HG02610 (cell line): ENCODE measurements at regions not wholly inside any gene's neighbourhood (a gene's known extent, or its start where the extent isn't known, plus 50 kb on each side); places are given as distances from the start of the nearest gene placed in this dataset.
A peak's percentile ranks its signal among the peaks of the same experiment; 100 is the strongest.

Experiments
- ATAC-seq: cut with Tn5 transposase; IDR thresholded peaks from one replicate; pipeline ENCODE4 v1.9.1; 2021; ENCODE audit warnings: mild to moderate bottlenecking, moderate library complexity; ENCODE audit not compliant: unreplicated experiment

DNA sequence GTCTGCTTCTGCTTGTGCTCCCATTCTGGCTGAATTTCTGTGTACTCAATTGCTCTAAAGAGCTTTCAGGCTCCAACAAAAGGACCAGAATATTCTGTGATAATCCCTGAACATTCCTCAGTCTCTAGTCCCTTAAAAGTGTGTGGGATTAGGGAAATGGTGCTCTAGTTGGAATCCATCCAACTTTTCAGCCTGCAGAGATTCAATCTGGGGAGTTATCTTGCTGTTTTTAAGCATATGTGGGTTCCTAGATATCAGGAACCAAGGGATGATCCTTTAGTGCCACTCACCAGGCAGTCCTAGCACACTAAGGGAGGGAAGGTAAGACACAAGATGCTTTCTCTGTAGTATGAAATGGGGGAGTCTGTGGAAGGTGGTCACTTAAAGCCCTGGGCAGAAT lies 140.3 kb upstream of the SLC1A4 start:
- ATAC-seq = no peak

DNA sequence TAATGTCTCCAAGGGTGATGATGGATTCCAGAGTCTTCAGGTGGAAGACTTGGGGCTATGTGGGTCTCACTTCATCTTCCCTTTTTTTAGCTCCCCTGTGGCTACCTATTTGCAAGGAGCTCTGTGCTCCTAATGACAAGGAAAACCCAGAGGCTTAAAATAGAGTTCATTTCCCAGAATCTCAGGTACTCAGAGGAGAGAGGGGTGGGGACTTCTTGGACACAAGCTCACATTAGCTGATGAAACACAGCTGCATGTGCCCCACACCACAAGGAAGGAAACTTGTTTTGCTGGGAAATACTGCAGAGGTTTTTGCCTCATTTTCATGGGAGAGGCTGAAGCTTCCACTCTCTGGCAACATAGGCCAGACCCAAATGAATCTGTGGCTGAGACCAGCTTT lies 138.6 kb upstream of the SLC1A4 start:
- ATAC-seq = no peak

DNA sequence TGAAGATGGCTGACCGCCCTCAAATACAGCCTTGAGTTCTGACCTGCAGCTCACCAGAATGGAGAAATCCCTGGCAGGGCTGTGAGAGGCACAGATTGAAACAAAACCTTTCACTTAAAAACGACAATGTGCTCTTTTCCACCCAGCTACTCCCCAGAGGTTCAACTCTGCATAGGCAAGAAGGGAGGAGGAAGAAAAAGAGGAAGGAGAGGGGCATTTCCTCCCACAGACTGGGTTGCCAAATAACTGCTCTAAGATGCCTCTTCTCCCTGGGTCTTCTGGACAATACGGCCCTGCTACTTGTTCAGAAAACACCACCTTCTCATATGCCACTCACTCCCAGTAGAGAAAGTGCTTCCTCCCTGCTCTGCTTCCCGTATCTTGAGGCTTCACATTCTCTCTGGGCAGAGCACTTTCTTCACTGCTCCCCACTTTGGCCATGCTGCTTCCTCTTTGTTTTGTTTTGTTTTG lies 136.4 kb upstream of the SLC1A4 start:
- no peak for ATAC-seq

DNA sequence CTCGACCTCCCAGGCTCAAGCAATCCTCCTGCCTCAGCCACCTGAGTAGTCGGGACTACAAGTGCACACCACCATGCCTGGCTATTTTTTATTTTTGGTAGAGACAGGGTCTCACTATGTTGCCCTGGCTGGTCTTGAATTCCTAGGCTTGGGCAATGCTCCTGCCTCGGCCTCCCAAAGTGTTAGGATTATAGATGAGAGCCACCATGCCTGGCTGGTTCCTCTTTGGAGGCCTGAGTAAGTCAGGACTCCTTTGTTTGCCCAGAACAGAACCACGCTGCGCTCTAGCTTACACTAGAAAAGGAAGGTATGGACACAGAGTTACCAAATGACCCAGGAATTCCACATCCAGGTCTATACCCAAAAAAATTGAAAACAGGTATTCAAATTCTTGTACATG lies 135.9 kb upstream of the SLC1A4 start:
- no peak for ATAC-seq

DNA sequence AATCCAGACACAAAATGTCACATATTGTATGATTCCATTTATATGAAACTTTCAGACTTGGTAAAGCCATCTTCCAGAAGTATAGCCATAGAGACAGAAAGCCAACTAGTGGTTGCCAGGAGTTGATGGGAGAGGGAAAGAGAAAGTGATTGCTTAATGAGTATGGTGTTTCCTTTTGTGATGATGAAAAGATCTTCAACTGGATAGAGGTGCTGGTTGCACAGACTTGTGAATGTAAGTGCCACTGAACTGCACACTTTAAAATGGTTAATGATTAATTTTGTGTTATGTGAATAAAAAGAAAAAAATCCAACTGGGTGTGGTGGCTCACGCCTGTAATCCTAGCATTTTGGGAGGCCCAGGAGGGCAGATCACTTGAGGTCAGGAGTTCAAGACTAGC lies 135.3 kb upstream of the SLC1A4 start:
- no peak for ATAC-seq

DNA sequence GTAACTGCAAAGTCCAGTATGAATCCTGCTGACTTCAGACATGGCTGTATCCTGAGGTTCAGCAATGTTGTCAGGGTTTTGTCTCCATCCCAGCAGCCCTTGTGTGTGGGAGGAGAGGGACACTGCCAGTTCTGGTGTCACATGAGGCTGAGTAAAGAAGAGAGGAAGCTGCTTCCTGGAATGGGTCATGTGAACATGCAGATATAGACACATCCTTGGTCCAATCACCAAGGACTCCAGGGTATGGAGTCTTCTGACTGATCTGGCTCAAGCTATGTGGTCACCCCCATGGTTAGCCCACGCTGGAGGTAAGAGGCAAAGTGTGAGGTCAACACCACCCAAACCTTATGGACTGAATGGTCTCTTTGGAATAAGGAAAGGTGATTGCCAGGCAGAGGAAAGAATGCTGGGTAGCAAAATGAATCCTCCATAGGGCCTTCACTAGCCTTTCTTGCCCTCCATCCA lies 134.4 kb upstream of the SLC1A4 start:
- ATAC-seq = no peak

DNA sequence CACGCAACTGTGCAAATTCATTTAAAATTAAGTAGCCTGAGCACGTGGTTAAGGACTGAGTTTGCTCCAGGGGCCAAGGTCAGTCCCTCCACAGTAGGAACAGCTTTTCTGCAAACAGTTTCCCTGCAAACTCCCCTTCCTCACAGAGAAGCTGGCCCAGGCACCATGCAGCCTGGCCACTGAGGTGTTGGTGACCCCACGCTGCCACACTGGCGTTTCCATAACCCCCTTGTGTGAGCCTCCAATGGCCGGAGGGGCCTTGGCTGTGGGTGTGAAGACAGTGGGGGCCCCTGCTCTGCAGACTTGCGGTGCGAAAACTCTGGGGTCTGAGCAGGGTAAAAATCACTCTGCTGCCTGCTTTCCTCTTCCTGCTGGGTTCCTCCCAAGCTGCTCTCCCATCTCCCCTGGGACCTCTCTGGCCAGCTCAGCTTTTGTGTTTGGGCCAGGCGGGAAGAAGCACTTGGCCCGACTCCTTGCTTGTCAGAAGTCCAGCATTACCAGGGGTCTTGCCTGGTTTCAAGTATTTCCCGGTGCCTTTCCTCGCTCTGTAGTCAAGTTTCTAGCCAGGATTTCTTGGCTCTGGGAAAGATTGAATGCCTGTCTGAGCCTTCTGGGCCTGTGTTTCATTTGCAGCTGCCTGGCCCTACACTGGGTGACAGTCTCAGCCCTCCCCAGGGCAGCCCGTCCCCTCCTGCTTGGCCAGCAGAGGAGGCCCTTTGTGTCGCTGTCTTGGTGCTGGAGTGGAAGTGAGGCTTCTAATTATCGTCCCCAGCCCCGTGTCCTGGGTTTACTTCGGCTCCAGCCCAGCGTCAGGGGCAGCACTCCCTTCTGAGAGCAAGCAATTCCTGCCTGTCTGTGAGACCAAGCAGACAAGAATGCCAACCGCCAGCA lies 131.4 kb upstream of the SLC1A4 start:
- no peak for ATAC-seq

DNA sequence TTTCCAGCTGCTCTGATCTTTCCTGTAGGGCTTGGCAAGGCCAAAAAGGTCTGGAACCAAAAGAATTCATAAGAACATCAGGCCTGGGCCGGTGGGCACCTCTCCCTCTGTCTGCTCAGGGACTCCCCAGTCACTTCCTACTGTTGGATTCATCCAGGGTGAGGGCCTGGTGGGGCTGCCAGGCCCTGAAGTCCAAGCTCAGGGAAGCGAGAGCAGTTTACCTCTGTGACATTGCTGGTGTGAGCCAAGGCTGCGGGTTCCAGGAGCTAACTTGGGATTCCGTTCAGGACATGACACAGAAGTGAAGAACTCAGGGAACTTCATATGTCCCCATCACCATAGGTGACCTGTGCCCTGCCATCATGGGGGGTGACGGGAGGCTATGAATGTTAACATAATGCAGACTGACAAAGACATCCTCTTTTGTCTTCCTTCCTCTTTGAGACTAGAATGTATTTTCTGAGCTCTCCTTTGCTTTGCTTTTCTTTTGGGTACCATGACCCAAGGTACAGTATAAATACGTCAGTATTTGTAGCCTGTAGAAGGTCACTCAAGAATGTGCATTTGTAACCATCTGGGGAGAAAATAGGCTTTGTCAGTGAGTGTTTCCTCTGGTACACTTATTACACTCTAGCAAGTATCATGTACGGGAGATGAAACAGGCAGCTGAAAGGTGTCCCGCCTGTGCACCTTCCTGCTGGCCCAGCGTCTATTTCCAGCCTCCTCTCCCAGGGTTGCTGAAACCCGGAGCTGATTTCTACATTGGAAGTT lies 130.5 kb upstream of the SLC1A4 start:
- no peak for ATAC-seq

DNA sequence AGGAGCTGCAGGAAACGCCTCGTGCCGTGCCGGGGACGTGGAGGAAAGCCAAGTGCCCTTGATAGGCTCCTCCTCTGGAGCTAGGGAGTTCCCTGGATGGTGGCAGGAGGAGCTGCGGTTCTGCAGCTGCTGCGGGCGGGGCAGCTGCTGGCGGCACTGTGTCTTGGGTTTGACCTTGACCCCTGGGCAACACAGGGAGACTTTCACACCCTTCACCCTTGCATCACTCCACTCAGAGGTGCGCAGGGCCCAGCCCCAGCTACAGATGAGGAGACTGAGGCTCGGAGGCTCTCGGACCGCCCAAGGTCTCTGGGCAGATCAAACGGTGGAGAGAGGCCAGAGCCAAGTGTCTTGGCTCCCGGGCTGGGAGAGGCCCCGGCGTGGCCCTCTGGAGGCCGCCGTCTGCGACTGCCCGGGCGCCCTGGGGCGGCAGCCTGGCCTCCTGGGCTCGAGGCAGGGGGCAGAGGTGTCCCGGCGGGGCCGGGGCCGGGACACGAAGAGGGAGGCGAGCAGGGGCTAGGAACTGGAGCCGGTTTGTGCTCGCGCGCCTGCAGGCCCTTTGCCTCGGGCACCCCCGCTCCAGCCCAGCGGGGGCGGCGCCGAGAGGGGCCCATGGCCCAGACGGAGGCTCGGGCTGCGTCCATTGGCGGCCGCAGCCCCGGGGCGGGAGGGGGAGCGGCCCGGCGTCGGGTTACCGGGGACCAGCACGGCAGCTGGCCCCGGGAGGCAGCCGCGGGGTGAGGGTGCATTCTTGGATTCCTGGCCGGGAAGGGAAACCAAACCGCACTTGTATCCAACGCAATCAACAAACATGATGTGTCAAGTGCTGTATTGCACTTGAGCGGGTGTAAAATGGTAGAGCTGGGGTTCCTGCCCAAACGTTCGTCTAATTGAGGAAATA lies 129.6 kb upstream of the SLC1A4 start:
- no peak for ATAC-seq

DNA sequence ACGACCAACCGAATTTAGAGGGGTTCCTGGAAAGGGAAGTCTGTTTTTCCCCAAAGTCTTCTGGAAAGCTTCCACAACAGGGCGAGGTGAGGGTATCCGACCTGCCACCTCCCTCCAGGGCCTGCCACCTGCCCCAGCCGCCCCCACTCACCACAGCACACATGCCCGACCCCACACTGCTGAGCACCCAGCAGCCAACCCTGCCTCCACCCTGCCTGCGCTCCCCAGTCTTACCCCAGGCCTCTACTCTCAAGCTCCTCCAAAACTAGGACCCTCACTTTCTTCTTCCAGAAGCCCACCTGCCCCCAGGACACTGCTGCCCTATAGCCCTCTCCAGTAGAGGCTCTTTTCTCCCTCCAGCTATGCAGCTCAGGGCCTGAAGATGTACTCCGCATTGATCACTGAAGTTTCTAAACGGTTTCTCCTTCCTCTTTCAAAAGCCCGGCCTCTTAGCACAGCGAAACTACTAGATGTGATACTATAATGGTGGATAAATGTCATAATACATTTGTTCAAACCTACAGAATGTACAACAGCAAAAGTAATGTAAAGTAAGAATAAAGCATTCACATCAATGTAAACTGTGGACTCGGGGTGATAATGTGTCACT lies 128.8 kb upstream of the SLC1A4 start:
- no peak for ATAC-seq

DNA sequence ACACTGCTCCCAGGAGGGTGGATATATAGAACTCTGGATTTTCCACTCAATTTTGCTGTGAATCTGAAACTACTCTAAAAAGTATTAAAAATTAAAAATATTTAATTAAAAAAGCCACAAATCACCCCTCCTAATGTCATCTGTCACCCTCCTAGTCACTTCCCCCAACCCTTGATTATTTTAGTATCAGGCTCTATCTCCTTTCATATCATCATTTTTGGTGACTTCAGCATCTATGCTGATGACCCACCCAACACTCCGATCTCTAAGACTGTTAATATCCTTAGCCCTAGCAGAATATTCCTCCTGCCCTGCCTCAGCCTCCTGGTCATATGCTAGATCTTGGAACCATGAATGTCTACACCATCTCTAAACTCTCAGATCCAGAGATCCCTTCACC lies 128.3 kb upstream of the SLC1A4 start:
- ATAC-seq = no peak

DNA sequence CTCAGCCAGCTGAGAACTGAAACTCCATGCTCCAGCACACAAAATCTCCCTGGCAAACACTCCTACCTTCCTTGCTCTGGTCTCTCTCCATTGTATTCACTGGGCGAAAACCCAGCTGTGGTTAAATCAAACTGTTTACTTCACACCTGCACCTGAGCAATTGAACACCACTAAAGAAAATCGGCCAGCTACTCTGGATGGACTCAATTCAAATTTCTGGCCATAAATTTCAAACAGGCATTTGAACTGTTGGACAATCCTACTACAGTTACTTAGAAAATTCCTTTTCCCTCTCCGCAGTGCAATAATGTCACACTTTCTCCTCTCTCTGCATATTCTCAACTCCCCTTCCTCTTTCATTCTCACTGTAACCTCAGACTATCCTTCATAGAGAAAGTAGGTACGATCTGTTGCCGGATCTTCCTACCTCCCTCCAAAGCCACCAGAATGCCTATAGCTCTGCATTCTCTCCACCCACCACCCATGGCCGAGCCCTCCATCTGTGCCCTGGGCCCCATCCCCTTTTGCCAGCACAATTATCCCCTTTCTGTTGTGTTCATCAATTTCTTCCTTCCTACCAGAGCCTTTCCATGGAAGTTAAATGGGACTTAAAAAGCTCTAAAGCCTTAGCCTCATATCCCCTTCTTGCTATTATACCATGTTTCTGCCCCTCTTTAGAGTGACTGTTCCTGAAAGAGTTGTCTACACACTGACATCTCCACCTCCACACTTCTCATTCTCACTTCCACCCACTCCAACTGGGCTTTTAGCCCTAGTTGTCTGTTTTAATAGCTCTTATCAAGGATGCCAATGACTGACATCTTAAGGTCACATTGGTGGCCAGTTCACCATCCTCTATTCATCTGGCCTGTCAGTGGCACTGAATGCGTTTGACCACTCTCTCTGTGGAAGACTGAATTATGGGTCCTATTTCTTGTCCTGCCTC lies 127.5 kb upstream of the SLC1A4 start:
- ATAC-seq = peak; percentile 25

DNA sequence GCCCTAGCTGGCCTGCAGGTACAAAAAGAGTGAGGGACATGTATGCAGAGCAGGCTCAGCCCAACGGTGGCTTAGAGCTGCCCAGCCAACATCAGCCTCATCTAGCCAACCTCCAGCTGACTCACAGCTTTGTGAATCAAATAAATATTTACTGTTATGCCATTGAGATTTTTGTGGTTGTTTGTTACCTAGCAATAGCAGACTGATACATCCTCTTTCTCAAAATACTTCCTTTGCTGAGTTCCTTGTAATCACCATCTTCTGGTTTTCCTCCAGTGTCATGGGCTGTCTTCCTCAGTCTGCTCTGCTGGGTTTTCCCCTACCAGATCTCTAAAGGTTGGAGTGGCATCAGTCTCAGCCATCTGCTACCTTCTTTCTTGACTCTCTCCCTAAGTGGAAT lies 126.6 kb upstream of the SLC1A4 start:
- no peak for ATAC-seq

DNA sequence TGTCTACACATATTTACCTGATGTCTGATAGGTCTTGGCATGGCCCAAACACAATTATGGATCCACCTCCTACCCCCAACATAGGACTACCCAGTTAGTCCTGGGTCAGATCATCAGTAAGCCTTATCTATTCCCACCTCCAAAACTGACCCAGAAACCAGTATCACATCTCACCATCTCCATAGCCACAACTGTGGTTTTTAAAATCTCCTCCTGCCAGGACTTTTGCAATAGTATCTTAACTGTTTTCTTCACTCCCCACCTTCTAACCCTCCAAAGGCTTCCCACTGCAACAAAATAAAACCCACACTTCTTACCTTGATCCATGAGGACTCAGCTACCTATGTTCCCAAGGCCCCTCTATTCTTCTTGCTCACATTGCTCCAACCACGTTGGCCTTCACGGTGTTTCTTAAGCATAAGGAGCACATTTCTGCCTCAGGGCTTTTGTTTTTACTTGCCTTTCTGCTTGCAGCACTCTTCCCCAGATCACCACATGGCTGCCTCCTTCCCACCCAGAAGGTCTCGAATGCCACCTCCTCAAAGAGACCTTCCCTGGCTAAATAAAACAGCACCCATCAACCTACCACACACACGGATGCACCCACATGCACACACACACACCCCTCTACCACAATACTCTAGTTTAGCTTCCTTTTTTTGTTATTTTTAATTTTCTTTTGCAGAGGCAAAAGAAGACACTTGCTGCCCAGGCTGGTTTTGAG lies 125.9 kb upstream of the SLC1A4 start:
- no peak for ATAC-seq

DNA sequence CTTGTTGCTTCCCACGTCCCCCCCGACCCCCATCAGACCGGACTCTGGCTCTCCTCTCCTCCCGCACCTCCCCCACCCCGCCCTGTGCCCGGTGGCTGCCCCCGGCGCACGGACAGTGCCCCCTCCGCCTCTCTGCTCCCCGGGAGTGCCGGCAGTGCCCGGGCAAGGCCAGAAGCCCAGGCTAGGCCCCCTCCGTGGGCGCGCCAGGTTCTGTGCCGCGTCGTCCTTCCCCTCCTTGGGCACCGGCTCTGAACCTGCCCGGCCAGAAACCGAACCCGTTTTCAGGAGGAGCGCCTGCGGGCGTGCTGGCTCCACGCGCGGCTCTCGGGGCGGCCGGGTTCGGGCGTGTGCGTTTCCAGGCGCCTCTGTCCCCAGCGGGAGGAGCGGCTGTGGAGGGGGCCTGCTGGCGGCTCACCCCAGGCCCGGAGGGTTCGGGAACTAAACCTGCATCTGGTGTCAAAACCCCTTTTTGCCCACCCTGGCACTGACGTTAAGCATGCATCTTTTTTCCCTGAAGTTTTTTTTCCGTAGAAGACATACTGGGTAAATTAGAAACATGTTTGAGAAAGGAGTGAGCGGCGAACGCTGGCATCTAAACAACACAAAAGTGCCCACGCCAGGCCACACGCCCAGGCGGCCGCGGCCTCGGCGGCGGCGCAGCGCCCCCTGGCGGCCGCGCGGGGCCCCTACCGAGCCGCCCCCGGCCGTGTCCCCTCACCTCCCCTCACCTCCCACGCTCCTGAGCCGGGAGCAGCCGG lies 123.9 kb upstream of the SLC1A4 start:
- peak; percentile 50 for ATAC-seq

DNA sequence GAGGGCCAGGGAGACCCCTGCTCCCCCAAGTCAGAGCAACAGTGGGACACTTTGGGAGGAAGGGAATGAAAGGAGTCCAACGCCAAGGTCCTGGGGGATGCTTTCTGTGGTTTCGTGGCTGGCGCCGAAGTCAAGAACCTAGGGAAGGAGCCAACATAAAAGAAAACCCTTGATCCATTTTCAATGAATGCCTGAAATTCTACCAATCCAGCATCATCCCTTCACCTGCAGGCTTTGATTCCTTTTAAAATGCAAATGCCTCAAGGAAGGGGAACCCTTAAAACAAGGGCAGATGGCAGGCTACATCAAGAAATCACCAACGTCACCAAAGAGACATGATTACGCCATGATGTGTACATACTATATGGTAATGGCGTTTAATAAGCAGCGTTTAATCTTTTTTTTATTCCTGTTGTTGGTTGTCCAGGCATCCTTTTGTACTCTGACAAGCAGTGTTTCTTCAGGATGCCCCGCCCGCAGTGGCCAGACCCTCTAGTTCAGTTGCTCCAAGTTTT lies 123.3 kb upstream of the SLC1A4 start:
- no peak for ATAC-seq

DNA sequence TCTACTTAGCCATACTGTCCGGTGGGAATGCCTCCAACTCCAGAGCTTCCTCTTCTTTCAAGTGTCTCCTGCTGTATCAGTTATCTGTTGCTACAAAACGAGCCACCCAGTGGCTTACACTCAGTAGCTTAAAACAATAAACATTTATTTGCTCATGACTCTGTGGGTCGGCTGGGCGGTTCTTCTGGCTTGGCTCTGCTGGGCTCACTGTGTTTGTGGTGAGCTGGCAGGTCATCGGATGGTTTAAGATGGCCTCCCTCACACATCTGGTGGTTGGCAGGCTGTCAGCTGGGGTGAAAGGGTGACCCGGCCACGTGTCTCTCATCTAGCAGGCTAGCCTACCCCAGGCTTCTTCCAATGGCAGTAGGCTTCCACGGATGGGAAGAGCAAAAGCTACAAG lies 122.4 kb upstream of the SLC1A4 start:
- no peak for ATAC-seq
